Osteoblast (primary cell): ENCODE measurements at regions not wholly inside any gene's neighbourhood (a gene's known extent, or its start where the extent isn't known, plus 50 kb on each side); places are given as distances from the start of the nearest gene placed in this dataset.

Experiments
- DNase-seq: peaks from one replicate; pipeline ENCODE4 v3.0.0; 2011; ENCODE audit warnings: low spot score, mixed read lengths; ENCODE audit not compliant: insufficient read length; ENCODE audit errors: missing footprints
- H2AFZ ChIP-seq: 2 replicates; pipeline ENCODE4 v1.6.0; 2011; ENCODE audit warnings: mild to moderate bottlenecking, low read length
- H3K27ac ChIP-seq: 2 replicates; pipeline ENCODE4 v1.5.1; 2011; ENCODE audit warnings: mild to moderate bottlenecking, low read depth, low read length, moderate library complexity
- H3K27me3 ChIP-seq: 2 replicates; pipeline ENCODE4 v1.6.0; 2012; ENCODE audit warnings: mild to moderate bottlenecking, control low read depth, inconsistent platforms, low read length, moderate library complexity; ENCODE audit not compliant: insufficient read depth
- H3K36me3 ChIP-seq: 2 replicates; pipeline ENCODE4 v1.5.1; 2011; ENCODE audit warnings: mild to moderate bottlenecking, low read length, control low read depth, moderate library complexity; ENCODE audit not compliant: insufficient read depth
- H3K4me1 ChIP-seq: 2 replicates; pipeline ENCODE4 v1.5.1; 2011; ENCODE audit warnings: mild to moderate bottlenecking, low read length, control low read depth, moderate library complexity; ENCODE audit not compliant: insufficient read depth
- H3K4me2 ChIP-seq: 2 replicates; pipeline ENCODE4 v1.6.0; 2011; ENCODE audit warnings: mild to moderate bottlenecking, low read length; ENCODE audit not compliant: insufficient read depth
- H3K4me3 ChIP-seq: fragments of 200-600 bp; sonication (generic); 3 replicates; pipeline ENCODE4 v1.5.1; 2012; ENCODE audit warnings: mild to moderate bottlenecking, low read length, inconsistent platforms; ENCODE audit not compliant: insufficient read depth
- H3K79me2 ChIP-seq: 2 replicates; pipeline ENCODE4 v1.6.0; 2012; ENCODE audit warnings: mild to moderate bottlenecking, low read length, control low read depth, inconsistent platforms; ENCODE audit not compliant: insufficient read depth
- H3K9me3 ChIP-seq: 2 replicates; pipeline ENCODE4 v1.5.1; 2011; ENCODE audit warnings: low read depth, low read length, control low read depth
- H4K20me1 ChIP-seq: 2 replicates; pipeline ENCODE4 v1.6.0; 2012; ENCODE audit warnings: mild to moderate bottlenecking, low read length, control low read depth; ENCODE audit not compliant: insufficient read depth
- CTCF ChIP-seq: IDR thresholded peaks from 2 replicates; pipeline ENCODE4 v1.5.1; 2011; ENCODE audit warnings: mild to moderate bottlenecking, low read depth, low read length, moderate library complexity; ENCODE audit errors: extremely low read depth

- Histone ChIP-seq H3K79me2 (no peaks in the 10 kb centered on the region), H4K20me1 (no peaks in the 10 kb centered on the region), H3K4me1 (no peaks in the 10 kb centered on the region)
Observed at GRCh38 chr18:70936160-70936559, 647.3 kb downstream of the SOCS6 start.

GRCh38 chr18:70931942-70932814, 643.3 kb downstream of the SOCS6 start:
- Histone ChIP-seq H3K36me3 (no peaks in the 10 kb centered on the region), H2AFZ (no peak overlapping the region), H4K20me1 (no peaks in the 10 kb centered on the region), H3K4me3 (no peak overlapping the region), H3K4me1 (no peaks in the 10 kb centered on the region), H3K27ac (no peak overlapping the region), H3K27me3 (no peaks in the 10 kb centered on the region), H3K4me2 (no peak overlapping the region), H3K9me3 (no peaks in the 10 kb centered on the region), H3K79me2 (no peaks in the 10 kb centered on the region)
- peak; percentile 9 for DNase-seq
- TF ChIP-seq CTCF: peak; percentile 32

More at GRCh38 chr18:70936160-70936559, 647.3 kb downstream of the SOCS6 start:
- Histone ChIP-seq H2AFZ (no peak overlapping the region), H3K4me2 (no peak overlapping the region), H3K27me3 (no peaks in the 10 kb centered on the region), H3K27ac (no peak overlapping the region), H3K9me3 (no peaks in the 10 kb centered on the region), H3K36me3 (no peaks in the 10 kb centered on the region), H3K4me3 (no peak overlapping the region)
- no peak for TF ChIP-seq CTCF
- DNase-seq: no peak

- Histone ChIP-seq H3K4me2 (no peak overlapping the region), H4K20me1 (no peaks in the 10 kb centered on the region), H2AFZ (no peak overlapping the region), H3K27ac (no peak overlapping the region), H3K27me3 (no peaks in the 10 kb centered on the region), H3K4me1 (no peaks in the 10 kb centered on the region), H3K4me3 (no peak overlapping the region), H3K36me3 (no peaks in the 10 kb centered on the region), H3K79me2 (no peaks in the 10 kb centered on the region), H3K9me3 (peaks cover 3% of the 10 kb centered on the region)
- no peak for DNase-seq
- no peak for TF ChIP-seq CTCF
Observed at GRCh38 chr18:70920840-70921374, 632.1 kb downstream of the SOCS6 start.

- H3K9me3 ChIP-seq: no peaks in the 10 kb centered on the region
- H3K36me3 ChIP-seq: no peaks in the 10 kb centered on the region
- TF ChIP-seq CTCF: no peak
- DNase-seq: no peak
- no peaks in the 10 kb centered on the region for H3K4me1 ChIP-seq
- no peak overlapping the region for H3K4me2 ChIP-seq
- no peaks in the 10 kb centered on the region for H3K27me3 ChIP-seq
- H3K4me3 ChIP-seq: no peak overlapping the region
- no peak overlapping the region for H3K27ac ChIP-seq
- H2AFZ ChIP-seq: no peak overlapping the region
- no peaks in the 10 kb centered on the region for H3K79me2 ChIP-seq
- H4K20me1 ChIP-seq: no peaks in the 10 kb centered on the region
Observed at GRCh38 chr18:70907673-70908072, 618.8 kb downstream of the SOCS6 start.
